Adrenal gland (tissue), 5 donors: ENCODE measurements at regions not wholly inside any gene's neighbourhood (a gene's known extent, or its start where the extent isn't known, plus 50 kb on each side); places are given as distances from the start of the nearest gene placed in this dataset.

ENCODE experiments used
- POLR2A ChIP-seq, 2 donors: fragments of 450-650 bp; IDR thresholded peaks; one replicate each; pipeline ENCODE4 v1.6.1; 2017; ENCODE audit warnings: antibody characterized with exemption in 2 of 2, mild to moderate bottlenecking in 2 of 2, moderate library complexity in 1 of 2
- TF ChIP-seq, protein P1 (sequence below), 6 experiments: fragments of 450-650 bp in 4 of 6; fragments of 200-600 bp in 2 of 6; sonication (generic) in 1 of 6; IDR thresholded peaks; 1 replicate in 5 of 6; 2 replicates in 1 of 6; pipeline versions ENCODE4 v1.5.1 to v1.8.0; 2016 to 2021; ENCODE audit warnings: antibody characterized with exemption in 6 of 6, mild to moderate bottlenecking in 2 of 6, moderate library complexity in 1 of 6
- donor health status: DM: no; HTN: no; CAD: no.

DNA sequence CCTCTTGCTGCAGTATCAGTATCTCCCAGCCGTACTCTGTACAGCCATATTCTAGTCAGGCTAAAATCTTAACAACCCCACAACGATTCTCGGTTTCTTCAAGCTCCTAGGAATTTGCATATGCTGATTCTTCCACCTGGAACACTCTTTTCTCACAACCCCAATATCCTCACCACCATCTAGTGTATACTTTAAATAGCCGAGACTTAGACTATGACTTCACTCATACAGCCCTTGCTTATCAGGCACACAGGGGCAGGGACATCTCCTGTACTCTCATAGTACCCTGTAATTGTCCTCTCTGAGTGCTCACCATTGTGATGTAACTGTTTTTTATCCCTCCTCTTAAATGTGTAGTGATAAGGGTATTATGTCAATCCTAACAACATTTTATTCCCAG, 2126.4 kb upstream of the TENM3 start:
- TF ChIP-seq, protein P1, sequence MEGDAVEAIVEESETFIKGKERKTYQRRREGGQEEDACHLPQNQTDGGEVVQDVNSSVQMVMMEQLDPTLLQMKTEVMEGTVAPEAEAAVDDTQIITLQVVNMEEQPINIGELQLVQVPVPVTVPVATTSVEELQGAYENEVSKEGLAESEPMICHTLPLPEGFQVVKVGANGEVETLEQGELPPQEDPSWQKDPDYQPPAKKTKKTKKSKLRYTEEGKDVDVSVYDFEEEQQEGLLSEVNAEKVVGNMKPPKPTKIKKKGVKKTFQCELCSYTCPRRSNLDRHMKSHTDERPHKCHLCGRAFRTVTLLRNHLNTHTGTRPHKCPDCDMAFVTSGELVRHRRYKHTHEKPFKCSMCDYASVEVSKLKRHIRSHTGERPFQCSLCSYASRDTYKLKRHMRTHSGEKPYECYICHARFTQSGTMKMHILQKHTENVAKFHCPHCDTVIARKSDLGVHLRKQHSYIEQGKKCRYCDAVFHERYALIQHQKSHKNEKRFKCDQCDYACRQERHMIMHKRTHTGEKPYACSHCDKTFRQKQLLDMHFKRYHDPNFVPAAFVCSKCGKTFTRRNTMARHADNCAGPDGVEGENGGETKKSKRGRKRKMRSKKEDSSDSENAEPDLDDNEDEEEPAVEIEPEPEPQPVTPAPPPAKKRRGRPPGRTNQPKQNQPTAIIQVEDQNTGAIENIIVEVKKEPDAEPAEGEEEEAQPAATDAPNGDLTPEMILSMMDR (IDR thresholded peaks at IDR 0.05) = no peak
- TF ChIP-seq POLR2A (IDR thresholded peaks at IDR 0.05) = no peak
